ENCODE measurements at regions not wholly inside any gene's neighbourhood (a gene's known extent, or its start where the extent isn't known, plus 50 kb on each side); places are given as distances from the start of the nearest gene placed in this dataset.

GRCh38 chr18:60319129-60319528 is 53.4 kb downstream of the MC4R start:
- no peak overlapping the region for H3K4me3 Mint-ChIP-seq (ENCODE audit: unreplicated experiment)
- H3K27ac Mint-ChIP-seq (ENCODE audit: unreplicated experiment) = no peak overlapping the region
- Histone ChIP-seq H3K9me3 (no peaks in the 10 kb centered on the region), H3K27me3 (replicated peaks; ENCODE audit: control insufficient read depth, insufficient read depth, low read length) (no peaks in the 10 kb centered on the region), H3K4me1 (no peaks in the 10 kb centered on the region), H3K4me3 (ENCODE audit: low read depth, low read length) (no peak overlapping the region), H3K36me3 (ENCODE audit: control insufficient read depth, insufficient read depth, low read length) (no peaks in the 10 kb centered on the region)
- H3K9me3 Mint-ChIP-seq (ENCODE audit: unreplicated experiment) = no peaks in the 10 kb centered on the region
- H3K27me3 Mint-ChIP-seq (ENCODE audit: insufficient read depth, unreplicated experiment) = peaks cover 3% of the 10 kb centered on the region
- POLR2A ChIA-PET = no interaction called here
- no TSS peak for BruUV-seq (replicated peaks)
- no peaks in the 10 kb centered on the region for H3K4me1 Mint-ChIP-seq (ENCODE audit: low read depth, unreplicated experiment)
- TF ChIP-seq CTCF (IDR thresholded peaks at IDR 0.05; ENCODE audit: insufficient read depth in 1 of 2, low read depth in 1 of 2, low read length in 1 of 2, severe bottlenecking in 1 of 2, unreplicated experiment in 1 of 2) = no peak
- CTCF ChIA-PET = no interaction called here
- intact Hi-C loops (cut with micrococcal nuclease; ENCODE audit: unreplicated experiment) = no loop called here
- H3K36me3 Mint-ChIP-seq (ENCODE audit: insufficient read depth, unreplicated experiment) = no peaks in the 10 kb centered on the region
- no peak for DNase-seq

- no peaks in the 10 kb centered on the region for H3K9me3 ChIP-seq
- no peak overlapping the region for H3K4me3 Mint-ChIP-seq (ENCODE audit: unreplicated experiment)
- H3K36me3 Mint-ChIP-seq (ENCODE audit: insufficient read depth, unreplicated experiment) = no peaks in the 10 kb centered on the region
- no peaks in the 10 kb centered on the region for H3K4me1 ChIP-seq
- no peaks in the 10 kb centered on the region for H3K9me3 Mint-ChIP-seq (ENCODE audit: unreplicated experiment)
- intact Hi-C loops (cut with micrococcal nuclease; ENCODE audit: unreplicated experiment) = no loop called here
- no peaks in the 10 kb centered on the region for H3K4me1 Mint-ChIP-seq (ENCODE audit: low read depth, unreplicated experiment)
- no peak for TF ChIP-seq CTCF (IDR thresholded peaks at IDR 0.05; ENCODE audit: insufficient read depth in 1 of 2, low read depth in 1 of 2, low read length in 1 of 2, severe bottlenecking in 1 of 2, unreplicated experiment in 1 of 2)
- H3K27ac Mint-ChIP-seq (ENCODE audit: unreplicated experiment) = no peak overlapping the region
- ChIA-PET CTCF (no interaction called here), POLR2A (no interaction called here)
- no peak for DNase-seq
- H3K4me3 ChIP-seq (ENCODE audit: low read depth, low read length) = no peak overlapping the region
- no TSS peak for BruUV-seq (replicated peaks)
- H3K27me3 Mint-ChIP-seq (ENCODE audit: insufficient read depth, unreplicated experiment) = no peaks in the 10 kb centered on the region
- no peaks in the 10 kb centered on the region for H3K27me3 ChIP-seq (replicated peaks; ENCODE audit: control insufficient read depth, insufficient read depth, low read length)
- H3K36me3 ChIP-seq (ENCODE audit: control insufficient read depth, insufficient read depth, low read length) = no peaks in the 10 kb centered on the region
Observed at GRCh38 chr18:60311676-60312360, 60.8 kb downstream of the MC4R start.

- no peaks in the 10 kb centered on the region for H3K36me3 Mint-ChIP-seq (ENCODE audit: insufficient read depth, unreplicated experiment)
- TF ChIP-seq CTCF (IDR thresholded peaks at IDR 0.05; ENCODE audit: insufficient read depth in 1 of 2, low read depth in 1 of 2, low read length in 1 of 2, severe bottlenecking in 1 of 2, unreplicated experiment in 1 of 2) = no peak
- ChIA-PET POLR2A (no interaction called here), CTCF (no interaction called here)
- peaks cover 4% of the 10 kb centered on the region for H3K27me3 Mint-ChIP-seq (ENCODE audit: insufficient read depth, unreplicated experiment)
- no peaks in the 10 kb centered on the region for H3K9me3 ChIP-seq
- H3K4me1 ChIP-seq = no peaks in the 10 kb centered on the region
- no peaks in the 10 kb centered on the region for H3K36me3 ChIP-seq (ENCODE audit: control insufficient read depth, insufficient read depth, low read length)
- H3K4me3 Mint-ChIP-seq (ENCODE audit: unreplicated experiment) = no peak overlapping the region
- H3K4me3 ChIP-seq (ENCODE audit: low read depth, low read length) = no peak overlapping the region
- intact Hi-C loops (cut with micrococcal nuclease; ENCODE audit: unreplicated experiment) = no loop called here
- H3K27me3 ChIP-seq (replicated peaks; ENCODE audit: control insufficient read depth, insufficient read depth, low read length) = no peaks in the 10 kb centered on the region
- DNase-seq = no peak
- no peaks in the 10 kb centered on the region for H3K4me1 Mint-ChIP-seq (ENCODE audit: low read depth, unreplicated experiment)
- H3K27ac Mint-ChIP-seq (ENCODE audit: unreplicated experiment) = no peak overlapping the region
- BruUV-seq (replicated peaks) = no TSS peak
- no peaks in the 10 kb centered on the region for H3K9me3 Mint-ChIP-seq (ENCODE audit: unreplicated experiment)
Observed at GRCh38 chr18:60295674-60296073, 76.9 kb downstream of the MC4R start.

Data from Caco-2 (cell line).